Vagina (tissue), 2 donors: ENCODE measurements at regions not wholly inside any gene's neighbourhood (a gene's known extent, or its start where the extent isn't known, plus 50 kb on each side); places are given as distances from the start of the nearest gene placed in this dataset.

Source experiments
- CTCF ChIP-seq, 3 experiments: fragments of 450-650 bp in 2 of 3; fragments of 200-600 bp in 1 of 3; sonication (generic) in 1 of 3; IDR thresholded peaks; one replicate each; pipeline ENCODE4 v1.5.1; 2017 to 2019; ENCODE audit warnings: antibody characterized with exemption in 3 of 3, mild to moderate bottlenecking in 2 of 3, moderate library complexity in 2 of 3
- POLR2A ChIP-seq, 2 donors: fragments of 450-650 bp; IDR thresholded peaks; one replicate each; pipeline ENCODE4 v1.6.1; 2017; ENCODE audit warnings: antibody characterized with exemption in 2 of 2, mild to moderate bottlenecking in 2 of 2, moderate library complexity in 2 of 2
- POLR2AphosphoS5 ChIP-seq, 2 donors: sonication (generic); formaldehyde crosslinking; IDR thresholded peaks; one replicate each; pipeline ENCODE4 v1.9.0; 2017; ENCODE audit warnings: antibody characterized with exemption in 2 of 2, mild to moderate bottlenecking in 2 of 2, low read depth in 1 of 2; ENCODE audit not compliant: insufficient read depth in 1 of 2

GRCh38 chr18:39453882-39454281 lies 1888.3 kb upstream of the CELF4 start:
- no peak for TF ChIP-seq CTCF (IDR thresholded peaks at IDR 0.05)
- no peak for TF ChIP-seq POLR2A (IDR thresholded peaks at IDR 0.05)
- peak in 1 of 2 donors; percentile 47 for TF ChIP-seq POLR2AphosphoS5 (IDR thresholded peaks at IDR 0.05; ENCODE audit: insufficient read depth in 1 of 2, low read depth in 1 of 2)
